ENCODE measurements at regions not wholly inside any gene's neighbourhood (a gene's known extent, or its start where the extent isn't known, plus 50 kb on each side); places are given as distances from the start of the nearest gene placed in this dataset.

GRCh38 chr4:124372916-124373315 is 339.6 kb downstream of the ANKRD50 start:
- Histone ChIP-seq H3K9me1 (ENCODE audit: control insufficient read depth, extremely low read depth, insufficient read depth, low read length) (no peaks in the 10 kb centered on the region), H3K27me3 (ENCODE audit: control insufficient read depth, extremely low read depth, insufficient read depth, low read length) (no peaks in the 10 kb centered on the region), H3K9me3 (ENCODE audit: control insufficient read depth, low read depth, low read length) (no peaks in the 10 kb centered on the region), H2AFZ (ENCODE audit: control insufficient read depth, low read length) (no peak overlapping the region), H3K9ac (ENCODE audit: control insufficient read depth, extremely low read depth, insufficient read depth, low read length) (no peak overlapping the region), H4K20me1 (ENCODE audit: control insufficient read depth, extremely low read depth, insufficient read depth, low read length) (no peaks in the 10 kb centered on the region), H3K79me2 (ENCODE audit: control insufficient read depth, insufficient read depth, low read length) (no peaks in the 10 kb centered on the region), H3K36me3 (ENCODE audit: control insufficient read depth in 2 of 2, extremely low read depth in 1 of 2, insufficient read depth in 2 of 2, low read length in 2 of 2) (no peaks in the 10 kb centered on the region), H3K4me2 (ENCODE audit: control insufficient read depth, extremely low read depth, insufficient read depth, low read depth, low read length) (no peak overlapping the region), H3K4me3 (ENCODE audit: control insufficient read depth in 2 of 3, extremely low read depth in 1 of 3, insufficient read depth in 2 of 3, low read depth in 1 of 3, low read length in 3 of 3) (no peak overlapping the region), H3K27ac (ENCODE audit: control insufficient read depth, insufficient read depth, low read length) (no peak overlapping the region), H3K4me1 (ENCODE audit: control insufficient read depth, extremely low read depth, insufficient read depth, low read length) (no peaks in the 10 kb centered on the region)
- dilution Hi-C loops (cut with MboI; ENCODE audit: extremely low pct_ligation_motif_present, low sequenced_read_pairs), result no loop called here
- TF ChIP-seq CTCF (optimal IDR thresholded peaks at IDR 0.05 in 1 of 3, IDR thresholded peaks at IDR 0.05 in 1 of 3, conservative IDR thresholded peaks at IDR 0.05 in 1 of 3; ENCODE audit: extremely low read depth in 1 of 3, insufficient read depth in 2 of 3, low read length in 3 of 3) (no peak), EZH2 (IDR thresholded peaks at IDR 0.05; ENCODE audit: low read length) (no peak)
- FAIRE-seq (no peak), DNase-seq (ENCODE audit: low read depth, low spot score) (no peak)

- FAIRE-seq, result no peak
- H2AFZ ChIP-seq (ENCODE audit: control insufficient read depth, low read length), result peak overlapping the region; percentile 13
These were observed 326.4 kb downstream of the ANKRD50 start for GRCh38 chr4:124386163-124386562.

More at GRCh38 chr4:124386163-124386562, 326.4 kb downstream of the ANKRD50 start:
- Histone ChIP-seq H3K79me2 (ENCODE audit: control insufficient read depth, insufficient read depth, low read length) (no peaks in the 10 kb centered on the region), H4K20me1 (ENCODE audit: control insufficient read depth, extremely low read depth, insufficient read depth, low read length) (no peaks in the 10 kb centered on the region), H3K27ac (ENCODE audit: control insufficient read depth, insufficient read depth, low read length) (no peak overlapping the region), H3K9me1 (ENCODE audit: control insufficient read depth, extremely low read depth, insufficient read depth, low read length) (no peaks in the 10 kb centered on the region), H3K9ac (ENCODE audit: control insufficient read depth, extremely low read depth, insufficient read depth, low read length) (no peak overlapping the region), H3K4me3 (ENCODE audit: control insufficient read depth in 2 of 3, extremely low read depth in 1 of 3, insufficient read depth in 2 of 3, low read depth in 1 of 3, low read length in 3 of 3) (no peak overlapping the region), H3K36me3 (ENCODE audit: control insufficient read depth in 2 of 2, extremely low read depth in 1 of 2, insufficient read depth in 2 of 2, low read length in 2 of 2) (no peaks in the 10 kb centered on the region), H3K4me2 (ENCODE audit: control insufficient read depth, extremely low read depth, insufficient read depth, low read depth, low read length) (no peak overlapping the region), H3K4me1 (ENCODE audit: control insufficient read depth, extremely low read depth, insufficient read depth, low read length) (peaks cover 3% of the 10 kb centered on the region), H3K9me3 (ENCODE audit: control insufficient read depth, low read depth, low read length) (no peaks in the 10 kb centered on the region), H3K27me3 (ENCODE audit: control insufficient read depth, extremely low read depth, insufficient read depth, low read length) (no peaks in the 10 kb centered on the region)
- TF ChIP-seq EZH2 (IDR thresholded peaks at IDR 0.05; ENCODE audit: low read length), result no peak
- no peak for TF ChIP-seq CTCF (optimal IDR thresholded peaks at IDR 0.05 in 1 of 3, IDR thresholded peaks at IDR 0.05 in 1 of 3, conservative IDR thresholded peaks at IDR 0.05 in 1 of 3; ENCODE audit: extremely low read depth in 1 of 3, insufficient read depth in 2 of 3, low read length in 3 of 3)
- dilution Hi-C loops (cut with MboI; ENCODE audit: extremely low pct_ligation_motif_present, low sequenced_read_pairs), result no loop called here
- no peak for DNase-seq (ENCODE audit: low read depth, low spot score)
